Sciatic nerve (tissue), 2 donors: ENCODE measurements at regions not wholly inside any gene's neighbourhood (a gene's known extent, or its start where the extent isn't known, plus 50 kb on each side); places are given as distances from the start of the nearest gene placed in this dataset.
A peak's percentile ranks its signal among the peaks of the same experiment; 100 is the strongest.
"Not testable (repeated sequence)": the region's sequence is repeated elsewhere in the genome, so short reads cannot be mapped to it uniquely, and the experiment has no call there.

Experiments used
- ATAC-seq: fragments of 200-7000 bp; cut with Tn5 transposase; one replicate; pipeline ENCODE4 v1.9.1; 2020; ENCODE audit warnings: mild to moderate bottlenecking, moderate library complexity
- DNase-seq: peaks from one replicate; pipeline ENCODE4 v3.0.0-alpha.2; 2020; ENCODE audit warnings: low spot score
- intact Hi-C: fragments of 100-400 bp; cut with DNase I; formaldehyde crosslinking; loops from one replicate; pipeline ENCODE4 v1.14.2; 2022
- donor health status: DM: no; HTN: no; CAD: no.
- donor health status: DM: no; HTN: no; CAD: no.

DNA sequence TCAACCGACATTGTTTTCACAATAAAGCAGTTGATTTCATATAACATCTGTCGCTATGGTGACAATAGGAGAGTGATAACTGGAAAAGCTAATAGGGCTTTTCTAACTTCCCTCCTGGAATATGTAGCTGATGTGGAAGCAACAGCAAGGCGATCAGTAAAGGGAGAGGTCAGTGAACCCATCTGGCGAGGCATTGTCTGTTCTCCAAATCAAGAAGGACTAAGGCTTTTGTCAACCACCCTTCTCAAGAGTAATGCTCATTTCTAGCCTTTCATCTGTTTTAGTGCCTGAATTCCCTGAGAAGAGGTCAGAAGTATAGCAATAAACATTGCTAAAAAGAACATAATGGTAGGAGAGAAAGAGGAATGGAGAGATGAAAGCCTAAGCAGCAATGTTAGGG lies 201.3 kb downstream of the AKAP7 start:
- no peak for ATAC-seq
- no peak for DNase-seq
- intact Hi-C loops = no loop called here

DNA sequence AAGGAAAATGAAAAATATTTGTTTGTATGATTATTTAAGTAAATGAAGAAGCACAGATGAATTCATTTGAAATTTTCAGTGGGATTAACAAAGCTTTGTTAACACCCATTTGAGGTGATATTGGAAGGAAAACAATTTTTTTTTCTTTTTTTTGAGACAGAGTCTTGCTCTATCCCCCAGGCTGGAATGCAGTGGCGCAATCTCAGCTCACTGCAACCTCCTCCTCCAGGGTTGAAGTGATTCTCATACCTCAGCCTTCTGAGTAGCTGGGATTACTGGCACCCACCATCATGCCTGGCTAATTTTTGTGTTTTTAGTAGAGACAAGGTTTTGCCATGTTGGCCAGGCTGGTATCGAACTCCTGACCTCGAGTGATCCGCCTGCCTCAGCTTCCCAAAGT lies 211.6 kb downstream of the AKAP7 start:
- DNase-seq, intact Hi-C loops, ATAC-seq: not testable (repeated sequence)

DNA sequence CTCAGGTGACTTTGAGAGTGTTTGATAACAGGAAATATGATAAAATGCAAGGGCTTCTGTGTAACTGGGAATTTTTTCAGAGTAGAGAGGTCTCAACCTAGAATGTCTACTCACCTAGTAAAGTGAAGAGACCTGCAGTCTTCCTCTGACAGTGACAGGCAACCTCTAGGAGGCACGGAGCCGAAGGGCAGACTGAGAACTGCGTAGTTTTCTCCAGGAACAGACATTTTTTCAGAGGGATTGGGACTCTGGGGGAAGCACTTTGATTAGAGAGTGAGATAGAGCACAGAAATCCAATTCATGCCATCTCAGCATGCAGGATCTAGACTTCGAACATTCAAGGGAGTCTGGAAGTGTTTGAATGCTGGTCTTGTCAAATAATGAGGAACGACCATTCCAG lies 213.3 kb downstream of the AKAP7 start:
- DNase-seq (no peak), ATAC-seq (no peak)
- intact Hi-C loops = no loop called here

DNA sequence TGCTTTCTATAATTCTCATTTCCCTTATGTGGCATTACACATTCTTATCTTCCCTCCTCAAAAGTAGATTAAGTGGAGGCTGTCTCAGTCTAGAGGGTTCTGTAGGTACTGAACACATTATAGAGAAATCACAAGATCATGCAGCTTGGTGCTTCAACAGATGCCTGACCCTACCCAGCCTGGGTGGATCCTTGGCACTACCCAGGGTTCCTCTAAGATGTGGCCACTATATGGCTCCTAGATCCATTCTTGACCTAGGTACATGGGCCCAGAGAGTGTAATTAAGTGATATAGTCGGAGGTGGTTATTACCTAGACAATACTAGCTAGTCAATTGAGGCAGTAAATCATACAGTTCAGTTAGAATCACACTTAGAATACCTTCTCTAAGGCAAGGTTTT lies 213.9 kb downstream of the AKAP7 start:
- intact Hi-C loops = no loop called here

GRCh38 chr6:131353106-131353505 lies 217.8 kb downstream of the AKAP7 start:
- intact Hi-C loops = no loop called here
- DNase-seq (no peak), ATAC-seq (no peak)

More for the DNA sequence above, 213.9 kb downstream of the AKAP7 start:
- no peak for ATAC-seq
- DNase-seq = no peak

DNA sequence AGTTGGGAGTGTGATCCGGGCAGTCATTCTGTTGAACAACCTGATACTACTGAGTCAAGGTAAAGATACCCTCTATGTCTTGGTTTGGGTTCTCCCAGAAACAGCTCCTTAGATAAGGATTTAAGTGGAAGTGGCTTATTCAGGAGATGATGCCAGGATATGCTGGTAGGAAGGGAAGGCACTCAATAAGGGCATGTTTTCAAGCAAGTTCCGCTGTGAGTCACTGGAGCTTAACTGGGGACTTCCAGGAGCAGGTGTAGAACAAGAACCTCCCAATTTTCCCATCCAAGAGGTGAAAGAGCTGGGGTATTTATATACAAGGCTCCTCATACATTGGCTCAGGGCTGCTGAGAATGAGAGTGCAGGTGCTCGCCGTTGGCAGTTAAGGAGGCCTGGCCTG lies 218.6 kb downstream of the AKAP7 start:
- ATAC-seq = no peak
- intact Hi-C loops = no loop called here
- no peak for DNase-seq

- intact Hi-C loops = no loop called here
- ATAC-seq (no peak), DNase-seq (no peak)
Observed at GRCh38 chr6:131354356-131354755, 218.7 kb upstream of the ARG1 start.

DNA sequence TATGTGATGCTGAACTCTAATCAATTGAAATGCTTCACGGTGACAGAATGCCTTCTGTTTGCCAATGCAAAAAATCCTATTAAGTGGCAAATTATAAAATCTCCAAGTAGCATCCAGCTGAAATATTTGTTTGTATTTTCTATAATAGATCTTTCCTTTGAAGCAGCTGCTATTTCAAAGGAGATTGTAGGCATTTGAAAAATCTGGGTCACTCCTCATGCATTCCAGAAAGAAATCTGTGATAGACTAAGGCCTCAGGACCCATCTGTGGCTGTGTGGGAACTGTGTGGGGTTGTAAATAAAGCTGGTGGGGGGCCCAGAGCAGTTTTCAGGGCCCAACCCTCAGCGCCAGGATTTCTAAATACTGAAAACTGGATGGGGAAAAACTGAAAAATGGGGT lies 216.9 kb upstream of the ARG1 start:
- no peak for DNase-seq
- no peak for ATAC-seq
- intact Hi-C loops = no loop called here

- intact Hi-C loops = no loop called here
- DNase-seq = no peak
- no peak for ATAC-seq
Observed at GRCh38 chr6:131357501-131357900, 215.5 kb upstream of the ARG1 start.

- ATAC-seq (no peak), DNase-seq (no peak)
Observed at GRCh38 chr6:131362070-131362469, 211.0 kb upstream of the ARG1 start.

DNA sequence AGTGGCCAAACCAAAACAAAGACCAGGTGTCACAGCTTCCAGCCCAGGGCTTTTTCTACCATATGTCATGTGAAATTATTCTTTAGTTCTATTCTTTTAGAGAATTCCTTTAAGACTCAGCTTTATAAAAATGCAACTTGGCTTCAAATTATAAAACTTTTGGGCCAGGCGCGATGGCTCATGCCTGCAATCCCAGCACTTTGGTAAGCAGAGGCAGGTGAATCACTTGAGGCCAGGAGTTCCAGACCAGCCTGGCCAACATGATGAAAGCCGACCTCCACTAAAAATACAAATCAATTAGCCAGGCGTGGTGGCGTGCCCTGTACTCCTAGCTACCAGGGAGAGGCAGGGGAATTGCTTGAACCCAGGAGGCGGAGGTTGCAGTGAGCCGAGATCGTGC lies 210.3 kb upstream of the ARG1 start:
- intact Hi-C loops = no loop called here

More at GRCh38 chr6:131362070-131362469, 211.0 kb upstream of the ARG1 start:
- intact Hi-C loops = no loop called here

GRCh38 chr6:131363947-131364834 lies 208.8 kb upstream of the ARG1 start:
- ATAC-seq (no peak), DNase-seq (no peak)
- intact Hi-C loops = no loop called here

More for the DNA sequence above, 210.3 kb upstream of the ARG1 start:
- ATAC-seq (no peak), DNase-seq (no peak)

DNA sequence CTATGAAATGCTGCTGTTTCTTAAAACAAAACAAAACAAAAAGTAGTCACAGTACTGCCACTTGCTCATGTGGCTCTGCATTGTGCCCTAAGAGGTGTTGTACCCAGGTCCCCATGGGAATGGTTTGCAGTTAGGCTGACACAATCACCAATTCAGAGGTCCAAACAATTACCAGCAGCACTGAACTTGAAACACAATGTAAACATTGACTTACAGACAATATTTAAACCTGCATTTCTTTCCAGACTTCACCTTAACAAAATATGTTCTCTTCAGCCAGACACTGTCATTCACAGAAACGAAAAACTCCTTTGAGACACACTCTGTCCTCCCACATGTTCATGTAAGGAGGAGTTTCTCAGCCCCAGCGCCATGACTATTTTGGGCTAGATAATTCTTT lies 206.8 kb upstream of the ARG1 start:
- intact Hi-C loops = no loop called here
- DNase-seq = no peak
- ATAC-seq = no peak

GRCh38 chr6:131367206-131367873 lies 205.7 kb upstream of the ARG1 start:
- no peak for DNase-seq
- ATAC-seq = no peak
- intact Hi-C loops = no loop called here

DNA sequence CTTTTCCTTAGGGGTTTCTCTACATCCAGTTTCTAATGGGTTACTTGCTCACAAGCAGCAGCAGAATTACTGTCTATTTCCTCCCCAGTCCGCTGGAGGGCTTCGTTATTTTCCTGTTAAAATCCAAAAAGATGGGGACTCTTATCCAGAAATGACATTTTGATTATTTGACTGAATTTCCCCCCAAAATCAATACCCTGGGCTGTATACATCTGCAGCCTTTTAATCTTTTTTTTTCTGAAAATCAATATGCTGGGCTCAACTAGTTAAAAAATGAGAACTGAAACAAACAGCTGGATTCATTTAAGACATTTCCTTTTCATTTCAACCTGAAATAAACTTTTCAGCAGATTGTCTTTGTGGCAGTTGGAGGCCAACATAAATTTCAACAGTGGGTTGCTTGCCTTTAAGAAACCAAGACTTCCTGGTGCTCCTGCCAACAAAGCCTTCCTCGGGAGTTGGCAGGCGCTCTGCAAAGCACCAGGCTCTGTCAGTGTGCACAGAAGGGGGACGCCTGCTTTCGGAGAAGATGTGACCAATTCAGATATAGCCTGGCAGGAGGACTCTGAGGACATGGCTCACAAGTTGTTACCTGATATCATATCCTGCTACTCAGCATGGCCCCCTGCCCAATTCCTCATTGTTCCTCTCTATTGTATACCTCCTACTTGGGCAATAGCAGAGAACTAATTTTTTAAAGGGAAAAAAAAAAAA lies 204.7 kb upstream of the ARG1 start:
- no peak for DNase-seq
- ATAC-seq = peak; percentile 72
- intact Hi-C loops = no loop called here

GRCh38 chr6:131372535-131372934 lies 200.5 kb upstream of the ARG1 start:
- intact Hi-C loops = no loop called here
- no peak for DNase-seq
- ATAC-seq = peak; percentile 77

GRCh38 chr6:131377112-131377705 lies 195.8 kb upstream of the ARG1 start:
- intact Hi-C loops = no loop called here
- ATAC-seq = no peak
- no peak for DNase-seq

DNA sequence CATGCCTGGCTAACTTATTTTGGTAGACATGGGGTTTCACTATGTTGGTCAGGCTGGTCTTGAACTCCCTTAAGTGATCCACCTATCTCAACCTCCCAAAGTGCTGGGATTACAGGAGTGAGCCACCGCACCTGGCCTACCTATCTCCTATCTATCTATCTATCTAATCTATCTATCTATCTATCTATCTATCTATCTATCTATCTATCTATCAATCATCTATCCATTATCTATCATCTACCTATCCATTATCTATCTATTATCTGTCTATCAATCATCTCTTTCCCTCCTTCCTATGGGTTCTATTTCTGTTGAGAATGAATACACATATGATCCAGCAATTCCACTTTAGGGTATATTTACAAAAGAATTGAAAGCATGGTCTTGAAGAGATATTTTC lies 194.2 kb upstream of the ARG1 start:
- ATAC-seq = no peak
- intact Hi-C loops = no loop called here
- no peak for DNase-seq

DNA sequence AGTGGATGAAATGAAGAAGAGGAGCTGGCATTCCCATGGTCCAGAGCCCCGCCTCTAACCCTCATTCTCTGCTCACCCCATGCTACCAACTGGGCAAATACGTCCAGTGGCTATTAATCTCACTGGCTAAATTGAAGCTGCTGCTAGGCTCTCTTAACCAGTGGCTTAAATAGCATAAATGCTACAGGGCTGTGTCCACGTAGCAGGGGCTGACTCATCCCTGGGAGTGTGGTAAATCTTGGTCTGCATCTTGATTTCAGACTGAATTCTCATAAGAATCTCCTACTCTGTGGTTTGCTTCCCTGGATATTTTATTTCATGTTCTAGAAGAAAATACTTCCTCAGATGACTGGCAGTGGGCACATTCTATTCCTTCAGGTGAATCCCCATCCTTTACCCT lies 193.1 kb upstream of the ARG1 start:
- ATAC-seq (no peak), DNase-seq (no peak)
- intact Hi-C loops = no loop called here
